ENCODE measurements at regions not wholly inside any gene's neighbourhood (a gene's known extent, or its start where the extent isn't known, plus 50 kb on each side); places are given as distances from the start of the nearest gene placed in this dataset.

GRCh38 chr6:134495203-134495889 lies 177.4 kb upstream of the SGK1 start:
- H3K4ac ChIP-seq (ENCODE audit: low read length) = no peak overlapping the region
- no peak for DNase-seq (ENCODE audit: low spot score)
- no peaks in the 10 kb centered on the region for H3K36me3 ChIP-seq (replicated peaks in 1 of 2; ENCODE audit: control insufficient read depth in 2 of 2, insufficient read depth in 2 of 2, low read length in 2 of 2)
- H3K27ac ChIP-seq (replicated peaks; ENCODE audit: low read length) = no peak overlapping the region
- H3K4me2 ChIP-seq (ENCODE audit: insufficient read depth, low read length, poor library complexity, severe bottlenecking) = no peak overlapping the region
- H3K18ac ChIP-seq (ENCODE audit: low read length) = no peak overlapping the region
- H2BK12ac ChIP-seq (ENCODE audit: low read length) = no peak overlapping the region
- no peak overlapping the region for H3K4me3 ChIP-seq (ENCODE audit: low read length in 2 of 2)
- no peak overlapping the region for H2BK5ac ChIP-seq (ENCODE audit: low read length)
- WGBS, 2 donors (ENCODE audit: extremely low coverage in 2 of 2, insufficient read length in 2 of 2, insufficient replicate concordance in 1 of 2) = no CpG with 5 or more reads among the region's 1 CpG
- no peaks in the 10 kb centered on the region for H3K4me1 ChIP-seq (ENCODE audit: control insufficient read depth in 2 of 2, insufficient read depth in 1 of 2, low read depth in 1 of 2, low read length in 2 of 2)
- H3K9me3 ChIP-seq (replicated peaks in 1 of 2; ENCODE audit: control insufficient read depth in 2 of 2, insufficient read depth in 1 of 2, low read depth in 1 of 2, low read length in 2 of 2) = peaks cover 0 to 2% of the 10 kb centered on the region in 2 donors
- no peak overlapping the region for H4K91ac ChIP-seq (ENCODE audit: low read depth, low read length, poor library complexity)
- H3K79me1 ChIP-seq (ENCODE audit: low read depth, low read length) = no peaks in the 10 kb centered on the region
- no peak overlapping the region for H3K23ac ChIP-seq (ENCODE audit: low read depth, low read length, poor library complexity)
- no peak overlapping the region for H2BK15ac ChIP-seq (ENCODE audit: low read length)
- no peak overlapping the region for H3K9ac ChIP-seq (ENCODE audit: low read depth, low read length, poor library complexity)
- H4K8ac ChIP-seq (ENCODE audit: low read depth, low read length) = no peak overlapping the region
- H2AFZ ChIP-seq (ENCODE audit: low read length) = no peak overlapping the region
- H3K14ac ChIP-seq (ENCODE audit: low read length) = no peak overlapping the region
- H2AK5ac ChIP-seq (ENCODE audit: low read depth, low read length) = no peak overlapping the region
- H2BK120ac ChIP-seq (ENCODE audit: low read depth, low read length) = no peak overlapping the region
- no peaks in the 10 kb centered on the region for H3K27me3 ChIP-seq (ENCODE audit: control insufficient read depth in 3 of 3, insufficient read depth in 3 of 3, low read depth in 1 of 3, low read length in 3 of 3)

- no peak overlapping the region for H2AFZ ChIP-seq (ENCODE audit: low read length)
- no peak overlapping the region for H3K27ac ChIP-seq (replicated peaks; ENCODE audit: low read length)
- no peak overlapping the region for H2AK5ac ChIP-seq (ENCODE audit: low read depth, low read length)
- WGBS, 2 donors (ENCODE audit: extremely low coverage in 2 of 2, insufficient read length in 2 of 2, insufficient replicate concordance in 1 of 2) = no CpG with 5 or more reads among the region's 3 CpGs
- no peak overlapping the region for H2BK12ac ChIP-seq (ENCODE audit: low read length)
- no peak overlapping the region for H4K8ac ChIP-seq (ENCODE audit: low read depth, low read length)
- H2BK5ac ChIP-seq (ENCODE audit: low read length) = no peak overlapping the region
- DNase-seq (ENCODE audit: low spot score) = no peak
- H3K23ac ChIP-seq (ENCODE audit: low read depth, low read length, poor library complexity) = no peak overlapping the region
- H3K79me1 ChIP-seq (ENCODE audit: low read depth, low read length) = no peaks in the 10 kb centered on the region
- no peak overlapping the region for H2BK15ac ChIP-seq (ENCODE audit: low read length)
- peaks cover 0 to 2% of the 10 kb centered on the region in 2 donors for H3K9me3 ChIP-seq (replicated peaks in 1 of 2; ENCODE audit: control insufficient read depth in 2 of 2, insufficient read depth in 1 of 2, low read depth in 1 of 2, low read length in 2 of 2)
- no peaks in the 10 kb centered on the region for H3K36me3 ChIP-seq (replicated peaks in 1 of 2; ENCODE audit: control insufficient read depth in 2 of 2, insufficient read depth in 2 of 2, low read length in 2 of 2)
- no peak overlapping the region for H3K18ac ChIP-seq (ENCODE audit: low read length)
- H3K27me3 ChIP-seq (ENCODE audit: control insufficient read depth in 3 of 3, insufficient read depth in 3 of 3, low read depth in 1 of 3, low read length in 3 of 3) = no peaks in the 10 kb centered on the region
- H2BK120ac ChIP-seq (ENCODE audit: low read depth, low read length) = no peak overlapping the region
- no peak overlapping the region for H3K4ac ChIP-seq (ENCODE audit: low read length)
- no peak overlapping the region for H3K9ac ChIP-seq (ENCODE audit: low read depth, low read length, poor library complexity)
- H3K4me3 ChIP-seq (ENCODE audit: low read length in 2 of 2) = no peak overlapping the region
- H3K14ac ChIP-seq (ENCODE audit: low read length) = no peak overlapping the region
- no peak overlapping the region for H4K91ac ChIP-seq (ENCODE audit: low read depth, low read length, poor library complexity)
- H3K4me1 ChIP-seq (ENCODE audit: control insufficient read depth in 2 of 2, insufficient read depth in 1 of 2, low read depth in 1 of 2, low read length in 2 of 2) = no peaks in the 10 kb centered on the region
- H3K4me2 ChIP-seq (ENCODE audit: insufficient read depth, low read length, poor library complexity, severe bottlenecking) = no peak overlapping the region
Measured at GRCh38 chr6:134493789-134494188, 175.9 kb upstream of the SGK1 start.

- Histone ChIP-seq H3K9me3 (replicated peaks in 1 of 2; ENCODE audit: control insufficient read depth in 2 of 2, insufficient read depth in 1 of 2, low read depth in 1 of 2, low read length in 2 of 2) (peaks cover 0 to 2% of the 10 kb centered on the region in 2 donors), H3K27me3 (ENCODE audit: control insufficient read depth in 3 of 3, insufficient read depth in 3 of 3, low read depth in 1 of 3, low read length in 3 of 3) (no peaks in the 10 kb centered on the region), H3K4ac (ENCODE audit: low read length) (no peak overlapping the region), H2BK12ac (ENCODE audit: low read length) (no peak overlapping the region), H4K8ac (ENCODE audit: low read depth, low read length) (no peak overlapping the region), H3K27ac (replicated peaks; ENCODE audit: low read length) (no peak overlapping the region), H3K18ac (ENCODE audit: low read length) (no peak overlapping the region), H2BK5ac (ENCODE audit: low read length) (no peak overlapping the region), H3K23ac (ENCODE audit: low read depth, low read length, poor library complexity) (no peak overlapping the region), H3K4me3 (ENCODE audit: low read length in 2 of 2) (no peak overlapping the region), H3K4me1 (ENCODE audit: control insufficient read depth in 2 of 2, insufficient read depth in 1 of 2, low read depth in 1 of 2, low read length in 2 of 2) (no peaks in the 10 kb centered on the region), H2AK5ac (ENCODE audit: low read depth, low read length) (no peak overlapping the region), H3K9ac (ENCODE audit: low read depth, low read length, poor library complexity) (no peak overlapping the region), H3K14ac (ENCODE audit: low read length) (no peak overlapping the region), H4K91ac (ENCODE audit: low read depth, low read length, poor library complexity) (no peak overlapping the region), H2BK15ac (ENCODE audit: low read length) (no peak overlapping the region), H2BK120ac (ENCODE audit: low read depth, low read length) (no peak overlapping the region), H3K36me3 (replicated peaks in 1 of 2; ENCODE audit: control insufficient read depth in 2 of 2, insufficient read depth in 2 of 2, low read length in 2 of 2) (no peaks in the 10 kb centered on the region), H3K79me1 (ENCODE audit: low read depth, low read length) (no peaks in the 10 kb centered on the region), H2AFZ (ENCODE audit: low read length) (no peak overlapping the region), H3K4me2 (ENCODE audit: insufficient read depth, low read length, poor library complexity, severe bottlenecking) (no peak overlapping the region)
- no CpG with 5 or more reads among the region's 2 CpGs for WGBS, 2 donors (ENCODE audit: extremely low coverage in 2 of 2, insufficient read length in 2 of 2, insufficient replicate concordance in 1 of 2)
- DNase-seq (ENCODE audit: low spot score) = no peak
Measured at GRCh38 chr6:134491477-134491876, 173.6 kb upstream of the SGK1 start.

GRCh38 chr6:134482593-134483270 lies 164.8 kb upstream of the SGK1 start:
- no peak overlapping the region for H2AK5ac ChIP-seq (ENCODE audit: low read depth, low read length)
- H4K91ac ChIP-seq (ENCODE audit: low read depth, low read length, poor library complexity) = no peak overlapping the region
- no peak overlapping the region for H3K4ac ChIP-seq (ENCODE audit: low read length)
- no peaks in the 10 kb centered on the region for H3K36me3 ChIP-seq (replicated peaks in 1 of 2; ENCODE audit: control insufficient read depth in 2 of 2, insufficient read depth in 2 of 2, low read length in 2 of 2)
- no peak overlapping the region for H3K23ac ChIP-seq (ENCODE audit: low read depth, low read length, poor library complexity)
- no peak overlapping the region for H2BK15ac ChIP-seq (ENCODE audit: low read length)
- H3K27me3 ChIP-seq (ENCODE audit: control insufficient read depth in 3 of 3, insufficient read depth in 3 of 3, low read depth in 1 of 3, low read length in 3 of 3) = no peaks in the 10 kb centered on the region
- no peak overlapping the region for H4K8ac ChIP-seq (ENCODE audit: low read depth, low read length)
- H3K9ac ChIP-seq (ENCODE audit: low read depth, low read length, poor library complexity) = no peak overlapping the region
- H3K27ac ChIP-seq (replicated peaks; ENCODE audit: low read length) = no peak overlapping the region
- H2AFZ ChIP-seq (ENCODE audit: low read length) = no peak overlapping the region
- H3K9me3 ChIP-seq (replicated peaks in 1 of 2; ENCODE audit: control insufficient read depth in 2 of 2, insufficient read depth in 1 of 2, low read depth in 1 of 2, low read length in 2 of 2) = no peaks in the 10 kb centered on the region
- H2BK5ac ChIP-seq (ENCODE audit: low read length) = no peak overlapping the region
- H3K4me3 ChIP-seq (ENCODE audit: low read length in 2 of 2) = no peak overlapping the region
- H2BK120ac ChIP-seq (ENCODE audit: low read depth, low read length) = no peak overlapping the region
- H3K14ac ChIP-seq (ENCODE audit: low read length) = no peak overlapping the region
- H3K18ac ChIP-seq (ENCODE audit: low read length) = no peak overlapping the region
- no peak overlapping the region for H3K4me2 ChIP-seq (ENCODE audit: insufficient read depth, low read length, poor library complexity, severe bottlenecking)
- WGBS, 2 donors (ENCODE audit: extremely low coverage in 2 of 2, insufficient read length in 2 of 2, insufficient replicate concordance in 1 of 2) = no CpG with 5 or more reads among the region's 12 CpGs
- H2BK12ac ChIP-seq (ENCODE audit: low read length) = no peak overlapping the region
- no peaks in the 10 kb centered on the region for H3K79me1 ChIP-seq (ENCODE audit: low read depth, low read length)
- H3K4me1 ChIP-seq (ENCODE audit: control insufficient read depth in 2 of 2, insufficient read depth in 1 of 2, low read depth in 1 of 2, low read length in 2 of 2) = peaks cover 3 to 5% of the 10 kb centered on the region in 2 donors
- DNase-seq (ENCODE audit: low spot score) = no peak

All from neuronal stem cell (in vitro differentiated cells).